ENCODE measurements at regions not wholly inside any gene's neighbourhood (a gene's known extent, or its start where the extent isn't known, plus 50 kb on each side); places are given as distances from the start of the nearest gene placed in this dataset.
"Not testable (repeated sequence)": the region's sequence is repeated elsewhere in the genome, so short reads cannot be mapped to it uniquely, and the experiment has no call there.

- no peak for DNase-seq (ENCODE audit: low read depth)
Observed at GRCh38 chr2:2797797-2798196, 466.7 kb upstream of the MYT1L start.

DNA sequence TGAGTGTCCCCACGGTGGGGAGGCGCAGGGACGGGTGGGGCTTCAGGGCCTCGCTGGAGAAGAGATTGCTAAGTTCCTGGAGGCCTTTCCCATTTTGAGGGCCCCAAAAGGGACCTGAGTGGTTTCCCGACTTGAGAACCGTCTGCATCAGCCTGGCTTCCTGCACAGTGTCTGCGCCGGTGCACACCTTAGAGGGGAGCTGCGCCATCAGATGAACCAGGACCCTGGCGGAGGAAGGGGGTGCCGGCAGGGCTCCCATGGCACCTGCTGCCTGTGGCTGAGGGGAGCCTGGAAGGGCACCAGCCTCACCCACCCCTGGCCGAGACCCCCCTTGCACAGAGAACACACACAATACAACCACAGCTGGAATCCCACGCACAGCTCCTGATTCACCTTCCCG, 465.1 kb upstream of the MYT1L start:
- no peak for DNase-seq (ENCODE audit: low read depth)

- DNase-seq (ENCODE audit: low read depth): no peak
Observed at GRCh38 chr2:2795438-2796091, 464.5 kb upstream of the MYT1L start.

DNA sequence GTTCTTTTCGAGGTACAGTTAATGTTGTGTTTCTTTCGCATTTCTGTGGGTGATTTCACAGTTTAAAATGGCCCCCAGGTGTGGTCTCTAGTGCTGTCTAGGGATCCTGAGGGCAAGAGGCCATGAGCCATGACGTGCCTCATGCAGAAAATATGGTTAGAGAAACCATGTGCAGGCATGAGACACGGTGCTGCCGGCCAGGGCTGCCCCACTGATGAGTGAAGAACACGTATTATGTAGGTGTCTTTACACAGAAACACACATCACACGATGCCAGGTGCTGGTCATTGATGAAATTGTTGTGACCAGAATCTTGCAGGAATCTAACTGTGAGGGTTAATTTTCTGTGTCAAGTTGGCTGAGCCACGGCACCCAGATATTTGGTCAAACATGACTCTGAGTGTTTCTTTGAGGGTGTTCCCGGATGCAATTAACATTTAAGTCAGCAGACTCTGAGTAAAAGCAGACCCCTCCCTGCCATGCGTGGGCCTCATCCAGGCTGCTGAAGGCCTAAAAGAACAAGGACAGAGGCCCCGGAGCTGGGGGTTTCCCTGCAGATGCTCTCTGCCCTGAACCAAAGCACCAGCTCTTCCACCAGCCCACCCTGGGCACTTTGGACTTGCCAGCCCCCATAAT, 463.0 kb upstream of the MYT1L start:
- DNase-seq (ENCODE audit: low read depth): no peak

GRCh38 chr2:2793514-2793913, 462.4 kb upstream of the MYT1L start:
- no peak for DNase-seq (ENCODE audit: low read depth)

DNA sequence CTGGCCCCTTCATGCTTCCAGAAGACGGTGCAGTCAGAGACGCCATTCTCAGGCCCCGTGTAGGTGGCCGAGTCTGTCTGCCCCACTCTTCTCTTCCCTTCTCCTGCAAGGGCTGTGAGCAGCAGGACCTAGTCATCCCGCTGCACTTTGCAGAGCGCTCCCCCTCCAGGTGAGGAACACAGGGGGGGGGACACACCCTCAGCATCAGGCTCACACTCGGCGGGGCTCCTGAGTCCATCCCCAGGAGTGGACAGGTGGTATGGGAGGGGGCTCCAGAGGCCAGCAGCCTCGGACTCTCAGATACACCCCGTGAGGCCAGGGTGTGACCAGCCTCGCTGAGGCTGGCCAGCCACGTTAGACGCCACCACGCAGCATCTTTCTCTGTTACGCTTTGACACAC, 460.5 kb upstream of the MYT1L start:
- no peak for DNase-seq (ENCODE audit: low read depth)

DNA sequence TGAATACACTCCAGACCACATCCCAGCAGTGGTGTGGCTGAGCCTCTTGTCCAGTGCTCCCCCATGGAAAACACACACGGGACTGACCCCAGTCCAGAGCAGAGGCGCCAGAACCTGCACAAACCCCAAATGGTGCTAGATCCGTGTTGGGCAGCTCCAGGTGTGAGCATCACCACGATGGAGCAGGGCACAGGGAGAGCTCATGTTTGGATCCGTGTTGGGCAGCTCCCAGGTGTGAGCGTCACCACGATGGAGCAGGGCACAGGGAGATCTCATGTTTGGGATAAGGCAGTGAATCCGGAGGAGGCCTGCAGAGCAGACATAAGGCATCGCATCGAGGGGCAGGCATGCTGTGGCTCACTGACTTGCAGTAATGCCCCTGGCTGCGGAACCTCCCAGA, 460.0 kb upstream of the MYT1L start:
- DNase-seq (ENCODE audit: low read depth): no peak

GRCh38 chr2:2788076-2788475, 457.0 kb upstream of the MYT1L start:
- DNase-seq (ENCODE audit: low read depth): no peak

GRCh38 chr2:2787301-2787907, 456.3 kb upstream of the MYT1L start:
- DNase-seq (ENCODE audit: low read depth): no peak

DNA sequence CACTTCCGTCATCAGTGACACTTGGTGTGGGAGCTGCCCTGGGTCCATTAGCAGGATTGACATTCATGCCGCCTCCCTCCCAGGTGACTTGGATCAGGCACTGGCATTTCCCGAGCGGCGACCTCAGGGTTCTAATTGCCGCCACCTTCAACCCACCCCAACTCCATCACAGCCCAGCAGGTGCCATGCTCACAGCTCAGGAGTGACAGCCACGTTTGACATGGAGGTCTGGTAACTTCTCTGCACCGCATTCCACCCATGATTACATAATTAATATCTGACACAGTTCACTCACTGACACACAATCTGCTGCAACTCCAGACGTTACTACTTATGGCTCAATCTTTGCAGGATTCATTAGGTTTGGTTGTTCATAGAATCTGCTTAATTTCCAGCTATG, 450.9 kb upstream of the MYT1L start:
- no peak for DNase-seq (ENCODE audit: low read depth)

- DNase-seq (ENCODE audit: low read depth): no peak
Observed at GRCh38 chr2:2779727-2780126, 448.7 kb upstream of the MYT1L start.

- DNase-seq (ENCODE audit: low read depth): no peak
Observed at GRCh38 chr2:2777876-2778275, 446.8 kb upstream of the MYT1L start.

GRCh38 chr2:2777213-2777612, 446.1 kb upstream of the MYT1L start:
- no peak for DNase-seq (ENCODE audit: low read depth)

DNA sequence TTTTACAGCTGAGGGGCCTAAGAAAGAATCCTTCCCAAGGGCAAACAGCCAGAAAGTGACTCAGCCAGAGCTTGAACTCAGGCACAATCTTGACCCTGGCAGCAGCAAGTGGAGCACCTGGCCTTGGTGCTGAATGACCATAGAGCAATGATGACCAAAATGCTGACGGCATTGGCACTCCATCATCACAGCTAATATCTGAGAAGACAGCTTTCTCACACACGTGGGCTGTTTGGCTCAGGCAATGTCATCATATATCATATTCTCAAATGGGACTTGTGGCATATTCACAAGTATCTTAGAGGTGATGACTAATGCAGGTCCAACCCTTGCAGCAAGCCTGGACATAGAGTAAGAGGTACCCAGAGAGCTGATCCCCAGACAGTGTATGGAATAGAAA, 443.9 kb upstream of the MYT1L start:
- DNase-seq (ENCODE audit: low read depth): no peak

- DNase-seq (ENCODE audit: low read depth): no peak
Observed at GRCh38 chr2:2773692-2774091, 442.6 kb upstream of the MYT1L start.

- DNase-seq (ENCODE audit: low read depth): not testable (repeated sequence)
Observed at GRCh38 chr2:2773080-2773479, 442.0 kb upstream of the MYT1L start.

- DNase-seq (ENCODE audit: low read depth): no peak
Observed at GRCh38 chr2:2771721-2772411, 440.8 kb upstream of the MYT1L start.

DNA sequence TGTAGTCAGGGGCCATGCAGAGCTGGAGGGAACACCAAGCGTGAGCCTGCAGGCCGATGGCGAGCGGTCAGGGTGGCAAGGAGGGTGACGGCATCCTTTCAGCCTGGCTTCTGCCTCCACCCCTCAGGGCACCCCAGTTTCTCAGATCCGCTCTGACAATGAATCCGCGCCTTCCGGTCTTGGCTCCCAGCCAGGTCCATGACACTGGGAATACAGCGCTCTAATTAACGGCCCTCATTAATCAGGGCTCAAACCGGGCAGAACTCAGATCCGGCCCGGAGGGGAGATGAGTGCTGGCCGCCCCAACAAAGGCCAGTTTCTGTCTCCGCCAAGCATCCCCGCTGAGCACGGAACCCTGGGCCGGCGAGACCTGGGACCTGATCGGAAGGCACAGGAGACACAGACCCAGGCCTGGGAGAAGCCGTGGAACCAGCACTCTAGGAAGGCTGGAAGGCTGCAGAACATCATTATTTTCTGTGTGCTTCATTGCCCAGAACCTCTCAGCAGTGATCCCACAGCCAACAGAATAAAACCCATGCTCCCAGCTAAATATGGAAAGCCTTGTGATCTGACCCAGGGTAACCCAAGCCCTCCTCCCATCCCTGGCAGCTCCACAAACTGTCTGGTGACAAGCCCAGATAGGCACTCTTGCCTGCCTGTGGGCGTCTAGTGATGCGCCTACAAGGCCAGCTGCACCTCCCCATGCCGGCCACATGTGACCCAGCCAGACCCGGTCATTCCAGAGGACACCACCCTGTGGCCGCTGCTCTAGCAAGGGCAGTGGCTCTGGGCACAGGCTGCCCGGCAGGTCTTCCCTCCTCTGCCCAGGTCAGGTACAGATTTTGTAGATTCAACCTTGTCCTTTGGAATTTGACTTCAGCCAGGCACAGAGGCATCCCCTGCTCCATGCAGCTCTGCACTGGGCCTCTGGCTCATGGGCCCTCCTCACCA, 438.7 kb upstream of the MYT1L start:
- DNase-seq (ENCODE audit: low read depth): no peak

GRCh38 chr2:2768476-2768875, 437.4 kb upstream of the MYT1L start:
- no peak for DNase-seq (ENCODE audit: low read depth)

GRCh38 chr2:2767837-2768236, 436.8 kb upstream of the MYT1L start:
- no peak for DNase-seq (ENCODE audit: low read depth)

GRCh38 chr2:2765839-2766495, 434.9 kb upstream of the MYT1L start:
- no peak for DNase-seq (ENCODE audit: low read depth)

Measured in renal cortical epithelial cell (primary cell).